Tibial nerve (tissue), 4 donors: ENCODE measurements at regions not wholly inside any gene's neighbourhood (a gene's known extent, or its start where the extent isn't known, plus 50 kb on each side); places are given as distances from the start of the nearest gene placed in this dataset.

ENCODE experiments used
- EP300 ChIP-seq, 2 donors: sonication (generic); formaldehyde crosslinking; IDR thresholded peaks; one replicate each; pipeline ENCODE4 v1.6.1; 2017; ENCODE audit warnings: antibody characterized with exemption in 2 of 2, mild to moderate bottlenecking in 1 of 2
- POLR2A ChIP-seq, 2 donors: fragments of 450-650 bp; IDR thresholded peaks; one replicate each; pipeline ENCODE4 v1.6.1; 2017; ENCODE audit warnings: antibody characterized with exemption in 2 of 2, mild to moderate bottlenecking in 2 of 2, moderate library complexity in 2 of 2
- TF ChIP-seq, protein P1 (sequence below), 5 experiments: fragments of 200-600 bp in 3 of 5; fragments of 450-650 bp in 2 of 5; sonication (generic) in 3 of 5; IDR thresholded peaks; one replicate each; pipeline ENCODE4 v1.5.1; 2016 to 2019; ENCODE audit warnings: antibody characterized with exemption in 5 of 5, mild to moderate bottlenecking in 3 of 5, moderate library complexity in 2 of 5

DNA sequence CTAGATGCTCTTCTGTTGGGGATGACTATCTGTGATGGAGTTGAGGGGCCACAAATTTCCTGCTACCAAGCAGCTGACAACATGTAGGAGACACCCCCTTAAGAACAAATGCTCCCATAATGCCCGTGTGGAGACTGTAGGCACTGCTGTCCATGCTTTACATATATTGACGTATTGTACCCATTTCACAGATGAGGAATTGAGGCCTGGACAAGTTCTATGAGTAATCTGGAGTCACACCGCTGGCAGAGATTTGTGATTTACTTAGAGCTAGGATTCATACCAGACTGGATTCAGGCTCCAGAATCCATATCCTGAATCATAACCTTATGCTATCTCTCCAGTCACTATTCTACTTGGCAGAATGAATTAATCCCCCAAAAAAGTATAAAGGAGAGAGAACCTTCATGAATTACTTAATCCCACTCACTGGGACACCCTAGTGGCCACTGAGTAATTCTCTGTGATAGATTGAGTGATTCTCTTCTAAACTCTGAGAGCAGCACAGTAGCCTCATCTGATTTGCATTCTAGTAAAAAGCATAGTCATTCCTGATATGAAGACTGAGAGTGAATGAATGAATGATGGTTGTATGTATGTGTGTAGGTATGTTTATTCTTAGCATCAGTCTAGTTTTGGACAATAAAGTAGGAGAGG lies 460.7 kb upstream of the MEIS1 start:
- TF ChIP-seq, protein P1, sequence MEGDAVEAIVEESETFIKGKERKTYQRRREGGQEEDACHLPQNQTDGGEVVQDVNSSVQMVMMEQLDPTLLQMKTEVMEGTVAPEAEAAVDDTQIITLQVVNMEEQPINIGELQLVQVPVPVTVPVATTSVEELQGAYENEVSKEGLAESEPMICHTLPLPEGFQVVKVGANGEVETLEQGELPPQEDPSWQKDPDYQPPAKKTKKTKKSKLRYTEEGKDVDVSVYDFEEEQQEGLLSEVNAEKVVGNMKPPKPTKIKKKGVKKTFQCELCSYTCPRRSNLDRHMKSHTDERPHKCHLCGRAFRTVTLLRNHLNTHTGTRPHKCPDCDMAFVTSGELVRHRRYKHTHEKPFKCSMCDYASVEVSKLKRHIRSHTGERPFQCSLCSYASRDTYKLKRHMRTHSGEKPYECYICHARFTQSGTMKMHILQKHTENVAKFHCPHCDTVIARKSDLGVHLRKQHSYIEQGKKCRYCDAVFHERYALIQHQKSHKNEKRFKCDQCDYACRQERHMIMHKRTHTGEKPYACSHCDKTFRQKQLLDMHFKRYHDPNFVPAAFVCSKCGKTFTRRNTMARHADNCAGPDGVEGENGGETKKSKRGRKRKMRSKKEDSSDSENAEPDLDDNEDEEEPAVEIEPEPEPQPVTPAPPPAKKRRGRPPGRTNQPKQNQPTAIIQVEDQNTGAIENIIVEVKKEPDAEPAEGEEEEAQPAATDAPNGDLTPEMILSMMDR (IDR thresholded peaks at IDR 0.05): no peak
- TF ChIP-seq POLR2A (IDR thresholded peaks at IDR 0.05) (no peak), EP300 (IDR thresholded peaks at IDR 0.05) (no peak)
